ENCODE measurements at regions not wholly inside any gene's neighbourhood (a gene's known extent, or its start where the extent isn't known, plus 50 kb on each side); places are given as distances from the start of the nearest gene placed in this dataset.

GRCh38 chr1:60818969-60819701 lies 263.2 kb upstream of the NFIA start:
- ChIA-PET POLR2A (no interaction called here), CTCF (interaction anchor here (0.7 to 1.6 kb wide), 2 partner anchors 54 to 668 kb away, joined by 3 to 6 read pairs; no protein-coding TSS in a partner anchor)
- Histone ChIP-seq H3K9me3 (ENCODE audit: control insufficient read depth, insufficient read depth, low read depth, low read length) (no peaks in the 10 kb centered on the region), H3K27ac (ENCODE audit: extremely low read depth, low read depth, low read length) (no peak overlapping the region), H3K36me3 (ENCODE audit: control insufficient read depth in 2 of 2, insufficient read depth in 1 of 2, low read length in 2 of 2) (no peaks in the 10 kb centered on the region), H3K4me1 (ENCODE audit: control insufficient read depth, insufficient read depth, low read length) (no peaks in the 10 kb centered on the region), H3K4me3 (ENCODE audit: low read depth, low read length) (no peak overlapping the region)
- TF ChIP-seq ZNF518A (tag by site-specific recombination; conservative IDR thresholded peaks at IDR 0.05; ENCODE audit: low read depth) (no peak), ZNF629 (tag by site-specific recombination; IDR thresholded peaks at IDR 0.05) (no peak), ZNF416 (tag by site-specific recombination; IDR thresholded peaks at IDR 0.05) (no peak), ZBTB7A (tag by site-specific recombination; IDR thresholded peaks at IDR 0.05; ENCODE audit: low read depth) (no peak), ZNF366 (tag by site-specific recombination; conservative IDR thresholded peaks at IDR 0.05) (no peak), GFI1B (tag by site-specific recombination; IDR thresholded peaks at IDR 0.05) (no peak), ZFP37 (tag by site-specific recombination; IDR thresholded peaks at IDR 0.05) (no peak), KLF16 (tag by site-specific recombination; IDR thresholded peaks at IDR 0.05) (no peak), ZNF280C (tag by site-specific recombination; IDR thresholded peaks at IDR 0.05) (no peak), ZNF211 (tag by site-specific recombination; IDR thresholded peaks at IDR 0.05; ENCODE audit: low read depth) (no peak)

- Histone ChIP-seq H3K4me1 (ENCODE audit: control insufficient read depth, insufficient read depth, low read length) (no peaks in the 10 kb centered on the region), H3K27ac (ENCODE audit: extremely low read depth, low read depth, low read length) (no peak overlapping the region), H3K36me3 (ENCODE audit: control insufficient read depth in 2 of 2, insufficient read depth in 1 of 2, low read length in 2 of 2) (no peaks in the 10 kb centered on the region), H3K9me3 (ENCODE audit: control insufficient read depth, insufficient read depth, low read depth, low read length) (no peaks in the 10 kb centered on the region), H3K4me3 (ENCODE audit: low read depth, low read length) (no peak overlapping the region)
- ChIA-PET POLR2A (no interaction called here), CTCF (interaction anchor here (0.6 to 1.1 kb wide), 2 partner anchors 174 to 230 kb away, joined by 3 to 4 read pairs; no protein-coding TSS in a partner anchor)
- TF ChIP-seq ZBTB10 (tag by site-specific recombination; IDR thresholded peaks at IDR 0.05), result no peak
- TF ChIP-seq AEBP2 (tag by site-specific recombination; IDR thresholded peaks at IDR 0.05; ENCODE audit: borderline replicate concordance), result no peak
- no peak for TF ChIP-seq KLF17 (tag by site-specific recombination; IDR thresholded peaks at IDR 0.05)
- TF ChIP-seq ZNF768 (tag by site-specific recombination; IDR thresholded peaks at IDR 0.05), result no peak
- TF ChIP-seq ZIC2 (tag by site-specific recombination; IDR thresholded peaks at IDR 0.05), result no peak
- TF ChIP-seq ZBTB7A (tag by site-specific recombination; IDR thresholded peaks at IDR 0.05; ENCODE audit: low read depth), result no peak
- no peak for TF ChIP-seq KLF10 (tag by site-specific recombination; IDR thresholded peaks at IDR 0.05)
- no peak for TF ChIP-seq ZBTB26 (tag by site-specific recombination; optimal IDR thresholded peaks at IDR 0.05)
- TF ChIP-seq ZNF600 (tag by site-specific recombination; IDR thresholded peaks at IDR 0.05), result no peak
Observed at GRCh38 chr1:60813071-60813470, 269.3 kb upstream of the NFIA start.

Measured in HEK293 (cell line).